GM20431 (cell line): ENCODE measurements at regions not wholly inside any gene's neighbourhood (a gene's known extent, or its start where the extent isn't known, plus 50 kb on each side); places are given as distances from the start of the nearest gene placed in this dataset.
"Not testable (repeated sequence)": the region's sequence is repeated elsewhere in the genome, so short reads cannot be mapped to it uniquely, and the experiment has no call there.

ENCODE experiments used
- in situ Hi-C: fragments of 300-500 bp; cut with MseI, MboI; formaldehyde crosslinking; loops from one replicate; pipeline ENCODE4 v1.15.0; 2020; ENCODE audit warnings: low sequenced_read_pairs; ENCODE audit not compliant: unreplicated experiment

- in situ Hi-C loops, result no loop called here
These were observed 73.9 kb downstream of the RMI1 start for GRCh38 chr9:84054341-84055010.

GRCh38 chr9:84057662-84058061 lies 77.1 kb downstream of the RMI1 start:
- in situ Hi-C loops, result no loop called here

- in situ Hi-C loops, result no loop called here
These were observed 79.3 kb downstream of the RMI1 start for GRCh38 chr9:84059936-84060335.

- in situ Hi-C loops, result no loop called here
These were observed 81.1 kb downstream of the RMI1 start for GRCh38 chr9:84061613-84062193.

- in situ Hi-C loops, result no loop called here
These were observed 81.9 kb downstream of the RMI1 start for GRCh38 chr9:84062538-84062937.

GRCh38 chr9:84067821-84068220 lies 87.2 kb downstream of the RMI1 start:
- in situ Hi-C loops, result no loop called here

GRCh38 chr9:84068872-84069271 lies 88.3 kb downstream of the RMI1 start:
- in situ Hi-C loops, result no loop called here

- in situ Hi-C loops, result no loop called here
These were observed 90.0 kb downstream of the RMI1 start for GRCh38 chr9:84070590-84070989.

GRCh38 chr9:84072621-84073180 lies 92.1 kb downstream of the RMI1 start:
- in situ Hi-C loops, result no loop called here

GRCh38 chr9:84075004-84075403 lies 94.4 kb downstream of the RMI1 start:
- in situ Hi-C loops, result no loop called here

- in situ Hi-C loops, result no loop called here
These were observed 95.8 kb downstream of the RMI1 start for GRCh38 chr9:84076384-84076783.

- in situ Hi-C loops, result not testable (repeated sequence)
These were observed 97.2 kb downstream of the RMI1 start for GRCh38 chr9:84077816-84078215.

- in situ Hi-C loops, result no loop called here
These were observed 99.4 kb downstream of the RMI1 start for GRCh38 chr9:84079994-84080393.

- in situ Hi-C loops, result no loop called here
These were observed 121.5 kb downstream of the RMI1 start for GRCh38 chr9:84101964-84102632.

GRCh38 chr9:84103651-84104377 lies 123.2 kb downstream of the RMI1 start:
- in situ Hi-C loops, result no loop called here

- in situ Hi-C loops, result no loop called here
These were observed 126.5 kb downstream of the RMI1 start for GRCh38 chr9:84107081-84107480.

- in situ Hi-C loops, result no loop called here
These were observed 127.4 kb downstream of the RMI1 start for GRCh38 chr9:84107995-84108394.

- in situ Hi-C loops, result no loop called here
These were observed 131.1 kb downstream of the RMI1 start for GRCh38 chr9:84111726-84112125.

- in situ Hi-C loops, result no loop called here
These were observed 141.5 kb downstream of the RMI1 start for GRCh38 chr9:84121991-84122523.

GRCh38 chr9:84122572-84122971 lies 142.0 kb downstream of the RMI1 start:
- in situ Hi-C loops, result no loop called here
